OCI-LY1 (cell line): ENCODE measurements at regions not wholly inside any gene's neighbourhood (a gene's known extent, or its start where the extent isn't known, plus 50 kb on each side); places are given as distances from the start of the nearest gene placed in this dataset.

Experiments used
- EZH2 ChIP-seq: fragments of 200-600 bp; sonication (generic), shearing (Covaris generic); IDR thresholded peaks from 2 replicates; pipeline ENCODE4 v1.8.0; 2017; ENCODE audit warnings: borderline replicate concordance, mixed run types, mild to moderate bottlenecking, antibody characterized with exemption, low read length, moderate library complexity, mixed read lengths
- TF ChIP-seq, protein P1 (sequence below): fragments of 200-600 bp; sonication (generic), shearing (Covaris generic); IDR thresholded peaks from 2 replicates; pipeline ENCODE4 v1.5.1; 2017; ENCODE audit warnings: mild to moderate bottlenecking, antibody characterized with exemption, low read length, moderate library complexity, mixed read lengths

DNA sequence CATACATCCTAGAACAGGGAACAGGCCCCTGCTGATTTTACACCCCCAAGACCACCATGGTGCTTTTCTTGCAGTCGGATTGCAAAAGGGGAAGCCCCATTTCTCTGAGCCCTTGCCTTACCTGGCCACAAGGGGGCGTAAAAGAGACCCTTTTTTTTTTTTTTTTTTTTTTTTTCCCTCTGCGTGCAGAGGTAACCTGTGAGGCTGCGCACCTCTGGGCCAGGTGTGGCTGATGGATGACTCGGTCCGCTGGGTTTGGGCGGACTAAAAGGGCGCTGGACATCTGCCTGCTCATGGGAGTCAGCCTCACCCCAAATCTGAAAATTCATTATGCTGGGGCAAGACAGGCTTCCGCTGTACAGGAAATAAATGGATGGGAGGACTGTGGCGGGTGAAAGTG is 281.0 kb downstream of the CBLN1 start:
- TF ChIP-seq, protein P1, sequence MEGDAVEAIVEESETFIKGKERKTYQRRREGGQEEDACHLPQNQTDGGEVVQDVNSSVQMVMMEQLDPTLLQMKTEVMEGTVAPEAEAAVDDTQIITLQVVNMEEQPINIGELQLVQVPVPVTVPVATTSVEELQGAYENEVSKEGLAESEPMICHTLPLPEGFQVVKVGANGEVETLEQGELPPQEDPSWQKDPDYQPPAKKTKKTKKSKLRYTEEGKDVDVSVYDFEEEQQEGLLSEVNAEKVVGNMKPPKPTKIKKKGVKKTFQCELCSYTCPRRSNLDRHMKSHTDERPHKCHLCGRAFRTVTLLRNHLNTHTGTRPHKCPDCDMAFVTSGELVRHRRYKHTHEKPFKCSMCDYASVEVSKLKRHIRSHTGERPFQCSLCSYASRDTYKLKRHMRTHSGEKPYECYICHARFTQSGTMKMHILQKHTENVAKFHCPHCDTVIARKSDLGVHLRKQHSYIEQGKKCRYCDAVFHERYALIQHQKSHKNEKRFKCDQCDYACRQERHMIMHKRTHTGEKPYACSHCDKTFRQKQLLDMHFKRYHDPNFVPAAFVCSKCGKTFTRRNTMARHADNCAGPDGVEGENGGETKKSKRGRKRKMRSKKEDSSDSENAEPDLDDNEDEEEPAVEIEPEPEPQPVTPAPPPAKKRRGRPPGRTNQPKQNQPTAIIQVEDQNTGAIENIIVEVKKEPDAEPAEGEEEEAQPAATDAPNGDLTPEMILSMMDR, result peak; percentile 77
- TF ChIP-seq EZH2, result no peak
